GM21390 (cell line): ENCODE measurements at regions not wholly inside any gene's neighbourhood (a gene's known extent, or its start where the extent isn't known, plus 50 kb on each side); places are given as distances from the start of the nearest gene placed in this dataset.
"Not testable (repeated sequence)": the region's sequence is repeated elsewhere in the genome, so short reads cannot be mapped to it uniquely, and the experiment has no call there.

Experiments used
- ATAC-seq: cut with Tn5 transposase; IDR thresholded peaks from one replicate; pipeline ENCODE4 v1.9.1; 2021; ENCODE audit not compliant: unreplicated experiment

DNA sequence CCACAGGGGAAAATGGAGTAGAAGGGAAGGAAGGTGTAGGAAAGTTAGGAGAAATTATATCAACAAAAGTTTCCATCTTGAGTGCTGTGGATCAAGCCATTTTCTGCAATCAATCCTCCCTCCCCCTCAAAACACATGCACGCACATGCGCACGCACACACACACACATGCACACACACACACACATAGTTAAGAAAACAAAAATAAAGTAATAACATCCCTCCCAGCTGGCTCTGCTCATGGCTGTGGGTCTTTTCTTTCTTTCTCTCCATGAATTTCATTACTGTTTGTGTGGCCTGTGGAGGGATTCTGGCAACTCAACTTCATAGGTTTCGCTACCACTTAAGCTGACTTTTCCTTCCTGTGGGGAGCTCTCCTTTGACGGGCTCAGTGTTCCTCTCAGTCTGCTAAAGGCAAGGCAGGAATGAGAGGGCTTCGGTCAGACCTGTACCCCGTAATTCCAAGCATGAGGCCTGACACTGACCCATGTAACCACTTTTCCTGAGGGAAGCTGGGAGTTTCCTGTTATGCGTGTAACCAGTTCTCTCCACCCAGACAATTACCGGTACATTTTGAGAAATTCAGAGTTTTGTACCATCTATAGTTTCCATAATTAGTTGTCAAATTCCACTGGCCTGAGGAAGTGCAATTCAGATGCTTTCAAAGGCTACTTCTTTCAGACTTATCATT, 79.8 kb downstream of the ZNF92 start:
- no peak for ATAC-seq

DNA sequence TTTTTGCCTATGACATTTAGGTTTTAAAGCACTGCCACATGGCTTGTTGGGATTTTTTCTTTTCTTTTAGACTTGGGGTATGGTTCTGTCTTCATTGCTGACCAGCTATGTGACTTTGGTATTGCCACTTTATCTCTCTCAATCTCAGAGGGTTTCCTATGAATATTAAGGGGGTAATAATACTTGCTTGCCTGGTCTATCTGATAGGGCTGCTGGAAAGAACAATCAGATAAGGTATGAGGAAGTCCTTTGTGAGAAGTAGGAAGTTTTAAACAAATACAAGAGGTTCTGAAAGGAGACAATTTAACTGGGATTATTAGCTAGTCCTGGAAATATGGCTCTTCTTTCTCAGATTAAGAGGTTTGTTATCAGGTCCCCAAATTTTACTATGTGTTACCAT, 80.8 kb downstream of the ZNF92 start:
- no peak for ATAC-seq

DNA sequence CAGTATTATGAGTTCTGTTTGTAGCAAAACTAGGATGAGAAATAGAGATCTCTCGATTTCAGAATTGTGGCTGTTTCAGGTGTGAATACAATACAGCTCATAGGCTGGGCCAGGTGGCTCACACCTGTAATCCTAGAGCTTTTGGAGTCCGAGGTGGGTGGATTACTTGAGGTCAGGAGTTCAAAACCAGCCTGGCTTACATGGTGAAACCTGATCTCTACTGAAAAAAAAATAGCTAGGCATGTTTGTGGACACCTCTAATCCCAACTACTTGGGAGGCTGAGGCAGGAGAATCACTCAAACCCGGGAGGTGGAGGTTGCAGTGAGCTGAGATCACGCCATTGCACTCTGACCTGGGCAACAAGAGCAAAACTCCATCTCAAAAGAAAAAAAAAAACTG, 81.4 kb downstream of the ZNF92 start:
- not testable (repeated sequence) for ATAC-seq

DNA sequence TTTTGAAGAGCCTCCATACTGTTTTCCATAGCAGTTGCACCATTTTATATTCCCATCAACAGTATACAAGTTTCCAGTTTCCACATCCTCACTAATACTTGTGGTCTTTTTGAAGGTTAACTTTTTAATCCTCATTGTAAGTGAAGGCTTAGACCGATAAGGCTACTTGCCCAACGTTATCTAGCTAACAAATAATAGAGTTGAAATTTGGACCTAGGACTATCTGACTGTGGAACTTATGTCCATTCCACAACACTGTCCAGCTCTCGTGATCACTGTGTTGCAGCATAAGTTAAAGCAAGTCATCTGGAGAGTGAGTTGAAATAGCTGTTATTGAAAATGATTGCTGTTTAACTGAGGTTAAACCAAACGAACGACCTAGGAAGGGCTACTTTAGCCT, 84.0 kb downstream of the ZNF92 start:
- no peak for ATAC-seq

DNA sequence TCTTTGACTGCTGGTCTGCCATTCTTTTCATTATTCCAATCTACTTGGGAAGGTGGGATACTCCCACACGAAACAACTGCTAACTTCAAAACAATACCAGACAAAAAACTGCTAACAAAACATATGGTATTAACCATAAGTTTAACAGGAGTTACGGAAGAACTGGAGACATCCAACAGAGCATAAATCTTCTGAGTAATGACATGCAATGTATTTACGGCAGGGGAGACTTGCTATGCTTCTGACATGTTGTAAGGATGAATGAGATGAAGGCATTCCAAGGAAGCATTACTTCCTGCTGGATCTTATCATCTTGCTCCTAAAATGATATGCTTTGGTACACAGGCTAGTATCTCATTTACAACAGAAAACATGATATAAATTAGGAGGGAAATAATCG, 85.8 kb downstream of the ZNF92 start:
- no peak for ATAC-seq

DNA sequence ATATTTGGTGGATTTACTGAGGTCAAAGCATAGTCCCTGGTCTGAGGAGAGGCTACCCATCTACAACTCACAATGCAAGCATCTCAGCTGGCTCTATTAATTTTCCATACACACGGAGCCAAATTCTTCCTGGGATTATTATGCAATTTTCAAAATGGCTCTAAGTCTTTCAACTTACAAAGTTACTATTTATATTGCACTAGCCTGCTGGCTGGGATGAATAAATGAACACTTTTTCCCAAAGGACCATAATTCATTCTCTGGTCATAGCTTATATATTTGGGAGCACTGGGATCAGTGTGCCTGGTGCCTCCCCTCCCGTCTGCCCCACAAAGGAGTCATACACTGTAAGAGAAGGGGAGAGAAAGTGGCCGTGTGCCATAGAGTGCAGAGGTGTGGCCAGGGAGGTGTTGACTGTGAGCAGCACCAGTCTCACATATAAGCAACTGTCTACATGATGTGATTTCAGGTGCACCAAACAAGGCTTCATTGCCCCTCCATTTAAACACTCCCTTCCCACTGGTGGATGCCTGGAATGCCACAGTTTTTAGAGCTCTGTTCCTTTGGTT, 88.6 kb downstream of the ZNF92 start:
- no peak for ATAC-seq

DNA sequence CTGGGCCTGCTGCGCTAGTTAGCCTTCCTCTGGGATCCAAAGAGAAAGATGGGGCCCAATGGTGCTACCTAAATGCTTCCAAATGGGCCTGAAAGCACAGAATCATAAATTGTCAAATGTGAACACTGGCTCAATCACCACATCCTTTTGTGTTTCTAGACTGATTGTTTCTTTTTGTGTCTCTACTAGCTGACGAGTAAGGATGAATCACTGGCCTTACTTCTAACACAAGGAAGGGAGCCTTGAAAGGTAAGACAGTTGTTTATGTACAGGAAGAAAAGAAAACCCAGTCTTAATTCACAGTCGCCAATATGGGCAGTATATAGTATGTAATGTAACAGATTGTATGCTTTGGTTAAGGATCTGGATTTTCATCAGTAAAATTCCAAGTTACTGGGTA, 89.5 kb downstream of the ZNF92 start:
- no peak for ATAC-seq

DNA sequence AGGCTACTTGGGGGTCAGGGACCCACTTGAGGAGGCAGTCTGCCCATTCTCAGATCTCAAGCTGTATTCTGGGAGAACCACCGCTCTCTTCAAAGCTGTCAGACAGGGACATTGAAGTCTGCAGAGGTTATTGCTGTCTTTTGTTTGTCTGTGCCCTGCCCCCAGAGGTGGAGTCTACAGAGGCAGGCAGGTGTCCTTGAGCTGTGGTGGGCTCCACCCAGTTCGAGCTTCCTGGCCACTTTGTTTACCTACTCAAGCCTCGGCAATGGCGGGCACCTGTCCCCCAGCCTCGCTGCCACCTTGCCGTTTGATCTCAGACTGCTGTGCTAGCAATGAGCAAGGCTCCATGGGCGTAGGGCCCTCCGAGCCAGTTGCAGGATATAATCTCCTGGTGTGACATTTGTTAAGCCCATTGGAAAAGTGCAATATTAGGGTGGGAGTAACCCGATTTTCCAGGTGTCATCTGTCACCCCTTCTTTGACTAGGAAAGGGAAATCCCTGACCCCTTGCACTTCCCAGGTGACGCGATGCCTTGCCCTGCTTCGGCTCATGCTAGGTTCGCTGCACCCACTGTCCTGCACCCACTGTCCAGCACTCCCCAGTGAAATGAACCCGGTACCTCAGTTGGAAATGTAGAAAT, 96.4 kb downstream of the ZNF92 start:
- not testable (repeated sequence) for ATAC-seq

DNA sequence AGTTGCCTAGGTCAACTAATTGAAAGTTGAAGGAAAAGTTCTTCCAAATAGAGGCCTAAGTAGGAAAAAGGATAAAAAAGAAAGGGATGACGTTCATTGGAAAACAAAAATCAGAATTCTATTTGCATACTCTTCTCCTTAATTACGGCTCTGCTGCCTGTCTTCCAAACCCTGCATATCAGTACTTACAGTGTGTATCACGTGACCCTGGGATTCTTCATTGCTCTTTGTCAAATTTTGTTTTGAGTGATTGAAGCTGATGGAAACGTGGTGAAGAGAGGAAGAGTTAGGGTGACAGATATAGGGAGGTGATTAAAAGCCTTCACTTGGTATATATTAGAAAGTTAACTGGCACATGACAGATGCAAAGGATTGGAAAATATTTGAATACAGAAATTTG, 97.9 kb downstream of the ZNF92 start:
- no peak for ATAC-seq

DNA sequence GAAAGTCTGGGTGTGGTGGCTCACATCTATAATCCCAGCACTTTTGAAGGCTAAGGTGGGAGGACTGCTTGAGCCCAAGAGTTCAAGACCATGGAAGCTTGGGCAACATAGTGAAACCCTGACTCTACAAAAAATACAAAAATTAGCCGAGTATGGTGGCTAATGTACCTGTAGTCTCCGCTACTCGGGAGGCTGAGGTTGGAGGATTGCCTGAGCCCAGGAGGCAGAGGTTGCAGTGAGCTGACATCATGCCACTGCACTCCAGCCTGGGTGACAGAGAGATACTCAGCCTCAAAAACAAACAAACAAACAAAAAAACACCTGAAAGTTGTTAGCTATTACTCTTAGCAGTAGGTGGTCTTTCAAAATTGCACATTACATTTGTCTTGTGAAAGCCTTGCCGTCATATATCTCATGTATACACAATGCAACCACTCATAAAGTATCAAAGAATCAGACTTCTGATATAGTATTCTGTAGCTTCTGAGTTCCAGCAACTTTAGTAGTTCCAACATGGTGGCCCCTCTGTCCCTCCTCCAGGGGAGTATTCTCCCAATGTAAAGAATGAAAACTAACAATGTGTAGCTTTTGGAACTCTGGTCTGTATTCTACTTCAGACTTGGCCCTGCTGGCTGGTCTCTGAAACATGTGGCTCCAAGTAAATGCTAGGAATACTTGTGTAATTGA, 101.5 kb downstream of the ZNF92 start:
- ATAC-seq: peak; percentile 32

DNA sequence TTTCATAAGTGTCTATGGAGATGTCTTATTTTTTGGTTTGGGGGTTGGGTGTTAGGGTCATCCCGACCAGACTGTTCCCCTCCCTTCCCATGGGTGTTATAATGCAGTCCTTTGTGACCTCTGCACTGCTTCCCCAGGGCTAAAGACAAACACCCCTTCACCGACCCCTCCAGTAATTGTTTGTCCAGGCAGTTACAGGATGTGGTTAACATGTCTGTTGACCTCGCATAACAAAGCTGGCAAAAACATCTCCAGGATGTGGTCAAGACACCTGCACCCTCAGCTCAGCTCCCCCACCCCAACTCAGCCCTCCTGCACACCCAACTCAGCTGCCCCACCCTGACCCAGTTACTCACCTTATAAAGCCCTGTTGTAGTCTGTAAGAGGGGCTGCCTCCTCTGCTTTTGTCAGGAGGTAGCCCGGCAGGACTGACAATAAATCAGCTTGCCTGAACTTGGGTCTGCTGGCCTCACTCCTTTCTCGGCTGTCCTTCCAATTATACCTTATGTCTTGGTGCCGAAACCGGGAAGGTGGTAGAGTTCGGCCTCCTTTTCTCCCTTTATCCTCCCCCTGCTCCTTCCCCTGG, 102.2 kb downstream of the ZNF92 start:
- ATAC-seq: peak; percentile 90

DNA sequence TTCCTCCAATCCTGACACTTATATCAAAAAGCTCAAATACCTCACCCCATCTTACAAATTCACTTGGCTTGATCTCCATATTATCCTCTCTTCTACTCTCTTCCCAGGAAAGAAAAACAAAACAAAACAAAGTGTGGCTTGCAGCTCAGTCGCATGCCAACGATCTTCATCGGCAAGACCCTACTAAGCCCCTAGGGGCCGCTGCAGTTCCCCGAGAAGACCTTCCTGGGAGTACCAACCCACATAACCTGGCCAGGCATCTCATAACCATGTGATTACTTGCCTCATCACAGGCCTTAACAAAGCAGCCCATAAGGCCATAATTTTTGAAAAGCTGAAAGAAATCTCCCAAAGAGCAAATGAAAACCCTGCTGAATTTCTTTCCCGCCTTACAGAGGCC, 103.7 kb downstream of the ZNF92 start:
- ATAC-seq: no peak

DNA sequence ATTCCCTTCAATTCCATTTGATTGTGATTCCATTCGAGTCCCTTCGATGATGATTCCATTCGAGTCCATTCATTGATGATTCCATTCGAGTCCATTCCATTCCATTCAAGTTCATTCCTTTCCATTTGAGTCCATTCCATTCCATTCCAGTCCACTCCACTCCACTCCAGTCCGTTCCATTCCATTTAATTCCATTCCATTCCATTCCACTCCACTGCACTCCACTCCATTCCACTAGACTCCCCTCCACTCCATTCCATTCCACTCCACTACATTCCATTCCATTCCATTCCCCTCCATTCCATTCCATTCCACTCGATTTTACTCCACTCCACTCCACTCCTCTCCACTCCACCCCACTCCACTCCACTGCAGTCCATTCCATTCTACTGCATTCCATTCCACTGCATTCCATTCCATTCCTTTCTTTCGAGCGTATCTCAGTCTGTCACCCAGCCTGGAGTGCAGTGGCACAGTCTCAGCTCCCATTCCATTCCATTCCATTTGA, 115.7 kb downstream of the ZNF92 start:
- no peak for ATAC-seq

DNA sequence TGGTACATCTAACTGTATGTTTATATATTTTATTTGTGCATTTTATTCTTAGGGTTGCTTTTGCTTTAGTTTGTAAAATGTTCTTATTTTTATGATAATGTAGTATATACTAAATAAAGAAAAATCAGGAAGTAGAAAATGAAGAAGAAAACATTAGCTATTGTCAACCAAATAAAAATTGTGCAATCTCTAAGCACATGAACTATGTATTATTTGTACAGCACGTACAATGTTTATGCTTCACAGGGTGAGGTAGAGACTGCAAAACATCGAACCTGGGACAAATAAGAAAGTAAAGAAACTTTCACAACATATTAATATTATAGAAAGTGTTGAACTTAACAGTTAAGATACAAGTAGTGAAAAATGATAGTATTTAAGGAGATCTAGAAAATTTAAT, 123.0 kb downstream of the ZNF92 start:
- not testable (repeated sequence) for ATAC-seq

DNA sequence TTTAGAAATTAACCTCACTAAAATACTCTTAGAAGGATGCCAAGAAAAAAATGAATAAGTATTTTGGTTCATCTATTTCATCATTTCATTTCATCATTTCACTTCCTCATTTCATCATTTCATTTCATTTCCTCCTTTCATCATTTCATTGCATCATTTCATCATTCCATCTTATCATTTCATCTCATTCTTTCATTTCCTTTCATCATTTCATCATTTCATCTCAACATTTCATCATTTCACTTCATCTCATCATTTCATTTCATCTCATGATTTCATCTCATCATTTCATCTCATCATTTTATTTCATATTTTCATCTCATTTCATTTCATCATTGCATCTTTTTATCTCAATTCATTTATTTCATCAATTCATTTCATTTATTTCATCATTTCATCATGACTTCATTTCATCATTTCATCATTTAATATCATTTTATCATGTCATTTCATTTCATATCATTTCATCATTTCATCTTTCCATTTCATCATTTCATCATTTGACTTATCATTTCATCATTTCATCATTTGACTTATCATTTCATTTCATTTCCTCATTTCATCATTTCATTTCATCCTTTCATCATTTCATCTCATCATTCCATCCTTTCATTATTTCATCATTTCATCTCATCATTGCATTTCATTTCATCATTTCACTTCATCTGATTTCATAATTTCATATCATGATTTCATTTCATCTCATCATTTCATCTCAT, 129.9 kb downstream of the ZNF92 start:
- ATAC-seq: no peak

DNA sequence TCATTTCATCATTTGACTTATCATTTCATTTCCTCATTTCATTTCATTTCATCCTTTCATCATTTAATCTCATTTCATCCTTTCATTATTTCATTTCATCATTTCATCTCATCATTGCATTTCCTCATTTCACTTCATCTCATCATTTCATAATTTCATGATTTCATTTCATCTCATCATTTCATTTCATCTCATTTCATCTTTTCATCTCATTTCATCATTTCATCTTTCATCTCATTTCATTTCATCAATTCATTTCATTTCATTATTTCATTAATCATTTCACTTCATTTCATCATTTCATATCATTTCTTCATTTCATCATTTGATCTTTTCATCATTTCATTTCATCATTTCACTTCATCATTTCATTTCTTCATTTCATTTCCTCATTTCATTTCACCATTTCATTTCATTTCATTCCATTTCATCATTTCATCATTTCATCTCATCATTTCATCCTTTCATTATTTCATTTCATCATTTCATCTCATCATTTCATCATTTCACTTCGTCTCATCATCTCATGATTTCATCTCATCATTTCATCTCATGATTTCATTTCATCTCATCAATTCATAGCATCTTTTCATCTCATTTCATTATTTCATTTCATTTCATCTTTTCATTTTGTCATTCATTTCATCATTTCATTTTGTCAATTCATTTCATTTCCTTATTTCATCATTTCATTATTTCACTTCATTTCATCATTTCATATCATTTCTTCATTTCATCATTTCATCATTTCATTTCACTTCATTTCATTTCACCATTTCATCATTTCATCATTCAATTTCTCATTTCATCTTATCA, 131.1 kb downstream of the ZNF92 start:
- ATAC-seq: not testable (repeated sequence)

DNA sequence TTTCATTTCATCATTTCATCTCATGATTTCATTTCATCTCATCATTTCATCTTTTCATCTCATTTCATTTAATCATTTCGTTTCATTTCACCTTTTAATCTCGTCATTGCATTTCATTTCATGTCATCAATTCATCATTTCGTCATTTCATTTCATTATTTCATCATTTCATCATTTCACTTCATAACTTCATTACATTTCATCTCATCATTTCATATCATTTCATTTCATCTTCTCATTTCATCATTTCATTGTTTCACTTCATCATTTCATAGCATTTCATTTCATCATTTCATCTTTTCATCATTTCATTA, 131.6 kb downstream of the ZNF92 start:
- not testable (repeated sequence) for ATAC-seq

DNA sequence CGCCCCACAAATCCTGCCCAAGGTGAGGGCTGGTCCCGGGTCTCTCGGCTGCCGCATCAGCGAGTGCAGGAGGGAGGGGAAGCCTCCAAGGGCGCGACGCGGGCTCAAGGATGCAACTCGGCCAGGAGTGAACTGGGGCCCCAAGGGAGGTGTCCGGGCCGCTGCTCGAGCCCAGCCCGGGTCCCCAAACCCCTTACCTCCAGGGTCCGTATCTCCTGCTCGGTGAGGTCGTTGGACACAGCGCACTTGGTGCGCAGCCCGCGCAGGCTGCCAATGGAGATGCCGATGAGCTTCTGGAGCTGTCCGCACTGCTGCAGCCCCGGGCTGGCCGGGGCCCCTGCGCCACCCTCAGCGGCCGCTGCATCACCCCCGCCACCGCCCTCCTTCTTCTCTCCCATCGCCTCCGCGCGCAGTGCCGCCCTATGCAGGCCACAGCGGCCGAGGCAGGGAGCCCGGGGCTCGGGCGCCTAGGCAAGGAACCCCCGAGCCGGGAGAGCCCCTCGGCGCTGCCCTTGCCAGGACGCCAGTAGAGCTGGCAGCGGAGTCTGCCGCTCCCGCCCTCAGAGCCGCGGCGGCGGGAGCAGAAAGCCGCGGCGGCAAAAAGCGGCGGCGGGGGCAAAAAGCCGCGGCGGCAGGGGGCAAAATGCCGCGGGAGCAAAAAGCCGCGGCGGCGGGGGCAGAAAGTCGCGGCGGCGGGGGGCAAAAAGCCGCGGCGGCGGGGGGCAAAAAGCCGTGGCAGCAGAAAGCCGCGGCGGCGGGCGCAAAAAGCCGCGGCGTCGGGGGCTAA, 135.1 kb downstream of the ZNF92 start:
- ATAC-seq: not testable (repeated sequence)
